ENCODE measurements at regions not wholly inside any gene's neighbourhood (a gene's known extent, or its start where the extent isn't known, plus 50 kb on each side); places are given as distances from the start of the nearest gene placed in this dataset.

DNA sequence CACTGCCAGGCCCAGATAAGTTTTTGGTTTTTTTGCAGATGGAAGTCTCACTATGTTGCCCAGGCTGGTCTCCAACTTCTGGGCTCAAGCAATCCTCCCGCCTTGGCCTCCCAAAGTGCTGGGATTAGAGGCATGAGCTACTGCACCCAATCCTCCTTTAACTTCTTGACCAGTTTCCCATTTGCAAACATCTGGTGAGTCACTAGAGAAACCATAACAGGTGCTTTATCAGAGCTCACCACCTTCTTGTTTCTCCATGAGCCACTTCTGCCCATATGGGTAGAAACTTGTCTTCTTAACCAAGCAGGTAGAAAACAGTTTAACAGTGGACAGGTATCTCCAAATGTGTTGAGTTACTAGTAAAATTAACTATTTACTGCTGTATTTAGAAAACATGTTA is 128.4 kb upstream of the AP1S2 start:
- TF ChIP-seq POLR2A (IDR thresholded peaks at IDR 0.05), result no peak
- no peak for TF ChIP-seq CTCF (IDR thresholded peaks at IDR 0.05)

Data from adrenal gland (tissue), 5 donors.